ENCODE measurements at regions not wholly inside any gene's neighbourhood (a gene's known extent, or its start where the extent isn't known, plus 50 kb on each side); places are given as distances from the start of the nearest gene placed in this dataset.

GRCh38 chr5:57102905-57103255 is 71.0 kb upstream of the GPBP1 start:
- TF ChIP-seq POLR2AphosphoS5 (IDR thresholded peaks at IDR 0.05; ENCODE audit: low read depth, low read length) (no peak), TAF1 (IDR thresholded peaks at IDR 0.05; ENCODE audit: borderline replicate concordance, insufficient read depth, low read length) (no peak), REST (IDR thresholded peaks at IDR 0.05; ENCODE audit: insufficient read depth in 1 of 2, low read depth in 2 of 2, low read length in 2 of 2) (no peak), SIN3A (IDR thresholded peaks at IDR 0.05; ENCODE audit: borderline replicate concordance, insufficient read depth, low read length) (no peak)

Measured in PFSK-1 (cell line).